DMS153 (cell line): ENCODE measurements at regions not wholly inside any gene's neighbourhood (a gene's known extent, or its start where the extent isn't known, plus 50 kb on each side); places are given as distances from the start of the nearest gene placed in this dataset.

Source experiments
- DNase-seq: peaks from one replicate; lab custom pipeline; 2025; lab: John Stamatoyannopoulos, UW

GRCh38 chr19:28534766-28535351 lies 678.1 kb downstream of the UQCRFS1 start:
- DNase-seq, result no peak

GRCh38 chr19:28532765-28533341 lies 680.1 kb downstream of the UQCRFS1 start:
- no peak for DNase-seq

- DNase-seq, result no peak
These were observed 681.0 kb downstream of the UQCRFS1 start for GRCh38 chr19:28531979-28532378.

GRCh38 chr19:28530406-28531035 lies 682.4 kb downstream of the UQCRFS1 start:
- no peak for DNase-seq

- DNase-seq, result no peak
These were observed 686.9 kb downstream of the UQCRFS1 start for GRCh38 chr19:28526038-28526437.

GRCh38 chr19:28523619-28524018 lies 689.3 kb downstream of the UQCRFS1 start:
- peak; percentile 1 for DNase-seq

- no peak for DNase-seq
These were observed 690.4 kb downstream of the UQCRFS1 start for GRCh38 chr19:28522545-28522922.

- no peak for DNase-seq
These were observed 691.1 kb downstream of the UQCRFS1 start for GRCh38 chr19:28521614-28522544.

- no peak for DNase-seq
These were observed 691.9 kb downstream of the UQCRFS1 start for GRCh38 chr19:28520998-28521568.

GRCh38 chr19:28519952-28520861 lies 692.7 kb downstream of the UQCRFS1 start:
- DNase-seq, result peak; percentile 77

- no peak for DNase-seq
These were observed 693.7 kb downstream of the UQCRFS1 start for GRCh38 chr19:28519218-28519779.

GRCh38 chr19:28516415-28516872 lies 696.5 kb downstream of the UQCRFS1 start:
- no peak for DNase-seq

- DNase-seq, result no peak
These were observed 698.8 kb downstream of the UQCRFS1 start for GRCh38 chr19:28514166-28514565.

GRCh38 chr19:28511655-28512054 lies 701.3 kb downstream of the UQCRFS1 start:
- DNase-seq, result no peak

- DNase-seq, result no peak
These were observed 703.7 kb downstream of the UQCRFS1 start for GRCh38 chr19:28509079-28509895.

- DNase-seq, result no peak
These were observed 704.3 kb downstream of the UQCRFS1 start for GRCh38 chr19:28508666-28509065.

- DNase-seq, result no peak
These were observed 707.0 kb downstream of the UQCRFS1 start for GRCh38 chr19:28505933-28506332.

GRCh38 chr19:28505134-28505533 lies 707.8 kb downstream of the UQCRFS1 start:
- no peak for DNase-seq

GRCh38 chr19:28504727-28505126 lies 708.2 kb downstream of the UQCRFS1 start:
- no peak for DNase-seq

- no peak for DNase-seq
These were observed 708.8 kb downstream of the UQCRFS1 start for GRCh38 chr19:28504139-28504538.
